ENCODE measurements at regions not wholly inside any gene's neighbourhood (a gene's known extent, or its start where the extent isn't known, plus 50 kb on each side); places are given as distances from the start of the nearest gene placed in this dataset.

DNA sequence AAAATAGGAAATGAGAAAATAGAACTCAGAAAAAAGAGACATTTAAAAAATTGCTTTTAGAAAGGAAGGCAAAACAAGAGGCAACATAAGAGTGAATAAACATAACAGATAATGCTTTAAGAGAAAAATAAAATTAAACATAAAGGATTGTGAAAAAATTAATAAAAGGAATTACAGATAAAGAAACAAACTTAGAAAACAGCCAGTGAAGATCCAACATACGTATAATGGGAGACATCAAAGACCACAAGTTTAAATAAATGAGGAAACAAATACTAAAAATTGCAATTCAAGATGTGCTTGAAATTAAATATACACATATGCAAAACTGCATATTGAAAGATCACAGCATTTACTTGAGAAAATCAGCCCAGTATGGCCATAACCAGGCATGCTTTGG, 448.9 kb downstream of the NBAS start:
- Histone ChIP-seq H3K27ac (ENCODE audit: control insufficient read depth, insufficient read depth) (no peak overlapping the region), H3K9ac (ENCODE audit: control insufficient read depth, insufficient read depth, low read length) (no peak overlapping the region), H3K79me2 (ENCODE audit: control insufficient read depth, insufficient read depth, low read length) (no peaks in the 10 kb centered on the region), H3K36me3 (ENCODE audit: control insufficient read depth in 2 of 2, insufficient read depth in 2 of 2, low read length in 1 of 2) (no peaks in the 10 kb centered on the region), H3K4me1 (ENCODE audit: control insufficient read depth, insufficient read depth, low read length) (no peaks in the 10 kb centered on the region), H3K4me2 (ENCODE audit: control insufficient read depth, insufficient read depth) (no peak overlapping the region), H3K4me3 (no peak overlapping the region), H2AFZ (ENCODE audit: control insufficient read depth, low read depth, low read length) (no peak overlapping the region), H4K20me1 (ENCODE audit: control insufficient read depth, insufficient read depth) (no peaks in the 10 kb centered on the region), H3K27me3 (replicated peaks in 1 of 2; ENCODE audit: control insufficient read depth in 2 of 2, insufficient read depth in 2 of 2, low read length in 1 of 2) (no peaks in the 10 kb centered on the region), H3K9me3 (replicated peaks; ENCODE audit: control insufficient read depth, insufficient read depth, low read length) (no peaks in the 10 kb centered on the region; the same call in 1 of the 3 replicates)
- TF ChIP-seq SRF (IDR thresholded peaks at IDR 0.05; ENCODE audit: low read depth in 2 of 2, low read length in 2 of 2) (no peak), SUZ12 (IDR thresholded peaks at IDR 0.05; ENCODE audit: unreplicated experiment) (no peak), BCL11A (IDR thresholded peaks at IDR 0.05; ENCODE audit: low read depth, low read length) (no peak), PAX5 (IDR thresholded peaks at IDR 0.05; ENCODE audit: borderline replicate concordance, low read depth, low read length) (no peak)
- TF ChIP-seq, protein P1, sequence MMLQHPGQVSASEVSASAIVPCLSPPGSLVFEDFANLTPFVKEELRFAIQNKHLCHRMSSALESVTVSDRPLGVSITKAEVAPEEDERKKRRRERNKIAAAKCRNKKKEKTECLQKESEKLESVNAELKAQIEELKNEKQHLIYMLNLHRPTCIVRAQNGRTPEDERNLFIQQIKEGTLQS (IDR thresholded peaks at IDR 0.05; ENCODE audit: borderline replicate concordance, extremely low read depth, low read depth, low read length), result no peak
- ChIA-PET RAD21 (ENCODE audit: unreplicated experiment) (no interaction called here), CTCF (no interaction called here), SMC1A (ENCODE audit: uncharacterized antibody, unreplicated experiment) (no interaction called here), POLR2A (no interaction called here)
- in situ Hi-C loops (cut with MboI) (no loop called here), intact Hi-C loops (cut with micrococcal nuclease; ENCODE audit: unreplicated experiment) (no loop called here)
- WGBS (ENCODE audit: insufficient coverage, insufficient replicate concordance, low lambda C conversion rate, missing lambda C conversion rate), result 77% methylated on average over 1 of the region's 1 CpG
- ATAC-seq (no peak), DNase-seq (ENCODE audit: low read depth, low spot score) (no peak), FAIRE-seq (no peak)
- BruUV-seq (replicated peaks), result no TSS peak

DNA sequence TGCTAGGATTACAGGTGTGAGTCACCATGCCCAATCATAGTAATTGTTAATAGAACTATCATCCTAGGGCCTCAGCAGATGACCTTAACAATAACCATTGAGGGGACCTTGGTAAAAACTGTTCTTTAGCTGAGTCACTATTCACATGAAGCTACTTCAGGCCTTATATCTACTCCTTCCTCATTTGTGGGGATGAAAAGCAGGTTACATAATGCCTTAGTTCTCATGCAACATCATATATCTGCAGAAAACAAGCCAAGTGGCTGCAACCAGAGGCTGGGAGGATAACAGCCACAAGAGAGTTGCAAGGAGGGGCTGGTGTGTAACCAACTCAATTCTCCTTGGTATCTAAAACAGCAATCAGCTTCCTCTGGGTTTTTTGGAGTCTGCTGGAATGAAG, 445.4 kb downstream of the NBAS start:
- in situ Hi-C loops (cut with MboI), result no loop called here
- Histone ChIP-seq H3K4me3 (no peak overlapping the region), H3K27ac (ENCODE audit: control insufficient read depth, insufficient read depth) (no peak overlapping the region), H3K27me3 (replicated peaks in 1 of 2; ENCODE audit: control insufficient read depth in 2 of 2, insufficient read depth in 2 of 2, low read length in 1 of 2) (no peaks in the 10 kb centered on the region), H4K20me1 (ENCODE audit: control insufficient read depth, insufficient read depth) (no peaks in the 10 kb centered on the region), H3K36me3 (ENCODE audit: control insufficient read depth in 2 of 2, insufficient read depth in 2 of 2, low read length in 1 of 2) (no peaks in the 10 kb centered on the region), H3K9ac (ENCODE audit: control insufficient read depth, insufficient read depth, low read length) (no peak overlapping the region), H3K9me3 (replicated peaks; ENCODE audit: control insufficient read depth, insufficient read depth, low read length) (no peaks in the 10 kb centered on the region; the same call in 1 of the 3 replicates), H3K4me2 (ENCODE audit: control insufficient read depth, insufficient read depth) (no peak overlapping the region), H3K4me1 (ENCODE audit: control insufficient read depth, insufficient read depth, low read length) (no peaks in the 10 kb centered on the region), H3K79me2 (ENCODE audit: control insufficient read depth, insufficient read depth, low read length) (no peaks in the 10 kb centered on the region), H2AFZ (ENCODE audit: control insufficient read depth, low read depth, low read length) (no peak overlapping the region)
- TF ChIP-seq, protein P1 (IDR thresholded peaks at IDR 0.05; ENCODE audit: borderline replicate concordance, extremely low read depth, low read depth, low read length), result no peak
- TF ChIP-seq GABPA (IDR thresholded peaks at IDR 0.05; ENCODE audit: low read depth) (no peak), ZNF622 (IDR thresholded peaks at IDR 0.05) (no peak), SREBF2 (IDR thresholded peaks at IDR 0.05; ENCODE audit: low read length) (no peak), STAT1 (conservative IDR thresholded peaks at IDR 0.05) (no peak), CHD2 (IDR thresholded peaks at IDR 0.05; ENCODE audit: borderline replicate concordance, low read depth, low read length) (no peak)
- TF ChIP-seq, protein P2, sequence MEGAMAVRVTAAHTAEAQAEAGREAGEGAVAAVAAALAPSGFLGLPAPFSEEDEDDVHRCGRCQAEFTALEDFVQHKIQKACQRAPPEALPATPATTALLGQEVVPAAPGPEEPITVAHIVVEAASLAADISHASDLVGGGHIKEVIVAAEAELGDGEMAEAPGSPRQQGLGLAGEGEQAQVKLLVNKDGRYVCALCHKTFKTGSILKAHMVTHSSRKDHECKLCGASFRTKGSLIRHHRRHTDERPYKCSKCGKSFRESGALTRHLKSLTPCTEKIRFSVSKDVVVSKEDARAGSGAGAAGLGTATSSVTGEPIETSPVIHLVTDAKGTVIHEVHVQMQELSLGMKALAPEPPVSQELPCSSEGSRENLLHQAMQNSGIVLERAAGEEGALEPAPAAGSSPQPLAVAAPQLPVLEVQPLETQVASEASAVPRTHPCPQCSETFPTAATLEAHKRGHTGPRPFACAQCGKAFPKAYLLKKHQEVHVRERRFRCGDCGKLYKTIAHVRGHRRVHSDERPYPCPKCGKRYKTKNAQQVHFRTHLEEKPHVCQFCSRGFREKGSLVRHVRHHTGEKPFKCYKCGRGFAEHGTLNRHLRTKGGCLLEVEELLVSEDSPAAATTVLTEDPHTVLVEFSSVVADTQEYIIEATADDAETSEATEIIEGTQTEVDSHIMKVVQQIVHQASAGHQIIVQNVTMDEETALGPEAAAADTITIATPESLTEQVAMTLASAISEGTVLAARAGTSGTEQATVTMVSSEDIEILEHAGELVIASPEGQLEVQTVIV (IDR thresholded peaks at IDR 0.05; ENCODE audit: borderline replicate concordance, partially characterized antibody), result no peak
- DNase-seq (ENCODE audit: low read depth, low spot score), result no peak
- CTCF ChIA-PET, result no interaction called here
- RAD21 ChIA-PET (ENCODE audit: unreplicated experiment), result no interaction called here
- POLR2A ChIA-PET, result no interaction called here
- no peak for FAIRE-seq
- no peak for ATAC-seq
- BruUV-seq (replicated peaks), result no TSS peak
- intact Hi-C loops (cut with micrococcal nuclease; ENCODE audit: unreplicated experiment), result no loop called here
- SMC1A ChIA-PET (ENCODE audit: uncharacterized antibody, unreplicated experiment), result interaction anchor here (0.5 to 0.6 kb wide), 2 partner anchors 118 to 887 kb away, joined by 3 read pairs; no protein-coding TSS in a partner anchor

Data from GM12878 (cell line).